ENCODE measurements at regions not wholly inside any gene's neighbourhood (a gene's known extent, or its start where the extent isn't known, plus 50 kb on each side); places are given as distances from the start of the nearest gene placed in this dataset.

DNA sequence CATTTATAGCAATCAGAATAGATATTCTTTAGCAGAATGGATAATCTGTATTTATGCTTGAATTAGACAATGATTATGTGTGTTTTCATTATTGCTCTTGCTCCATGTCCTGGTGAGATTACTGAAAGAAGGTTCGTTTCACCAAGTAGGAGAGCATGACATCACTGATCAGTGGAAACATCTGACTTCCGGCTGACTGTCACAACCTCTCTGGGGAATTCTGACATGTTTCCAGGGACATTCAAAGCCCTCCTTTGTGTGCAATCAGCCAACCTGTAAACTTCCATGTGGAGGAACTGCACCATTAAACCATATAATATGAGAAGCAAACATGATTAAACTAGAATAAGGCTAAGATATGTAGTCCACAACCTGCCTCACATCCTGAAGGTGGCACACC lies 424.8 kb upstream of the ADGRL4 start:
- TF ChIP-seq, protein P1, sequence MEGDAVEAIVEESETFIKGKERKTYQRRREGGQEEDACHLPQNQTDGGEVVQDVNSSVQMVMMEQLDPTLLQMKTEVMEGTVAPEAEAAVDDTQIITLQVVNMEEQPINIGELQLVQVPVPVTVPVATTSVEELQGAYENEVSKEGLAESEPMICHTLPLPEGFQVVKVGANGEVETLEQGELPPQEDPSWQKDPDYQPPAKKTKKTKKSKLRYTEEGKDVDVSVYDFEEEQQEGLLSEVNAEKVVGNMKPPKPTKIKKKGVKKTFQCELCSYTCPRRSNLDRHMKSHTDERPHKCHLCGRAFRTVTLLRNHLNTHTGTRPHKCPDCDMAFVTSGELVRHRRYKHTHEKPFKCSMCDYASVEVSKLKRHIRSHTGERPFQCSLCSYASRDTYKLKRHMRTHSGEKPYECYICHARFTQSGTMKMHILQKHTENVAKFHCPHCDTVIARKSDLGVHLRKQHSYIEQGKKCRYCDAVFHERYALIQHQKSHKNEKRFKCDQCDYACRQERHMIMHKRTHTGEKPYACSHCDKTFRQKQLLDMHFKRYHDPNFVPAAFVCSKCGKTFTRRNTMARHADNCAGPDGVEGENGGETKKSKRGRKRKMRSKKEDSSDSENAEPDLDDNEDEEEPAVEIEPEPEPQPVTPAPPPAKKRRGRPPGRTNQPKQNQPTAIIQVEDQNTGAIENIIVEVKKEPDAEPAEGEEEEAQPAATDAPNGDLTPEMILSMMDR (IDR thresholded peaks at IDR 0.05; ENCODE audit: insufficient read depth, low read length) = no peak
- no peak for TF ChIP-seq POLR2AphosphoS5 (IDR thresholded peaks at IDR 0.05; ENCODE audit: low read depth)
